Uterus (tissue), 2 donors: ENCODE measurements at regions not wholly inside any gene's neighbourhood (a gene's known extent, or its start where the extent isn't known, plus 50 kb on each side); places are given as distances from the start of the nearest gene placed in this dataset.

Experiments
- CTCF ChIP-seq, 4 experiments: fragments of 200-600 bp in 2 of 4; fragments of 450-650 bp in 2 of 4; sonication (generic) in 2 of 4; IDR thresholded peaks; one replicate each; pipeline ENCODE4 v1.5.1; 2016 to 2019; ENCODE audit warnings: antibody characterized with exemption in 4 of 4, mild to moderate bottlenecking in 2 of 4, moderate library complexity in 1 of 4
- POLR2A ChIP-seq, 2 donors: fragments of 450-650 bp; IDR thresholded peaks; one replicate each; pipeline ENCODE4 v1.6.1; 2016; ENCODE audit warnings: antibody characterized with exemption in 2 of 2, mild to moderate bottlenecking in 1 of 2, moderate library complexity in 1 of 2

- TF ChIP-seq CTCF (IDR thresholded peaks at IDR 0.05) (no peak), POLR2A (IDR thresholded peaks at IDR 0.05) (no peak)
Observed at GRCh38 chr6:139474145-139475108, 100.0 kb upstream of the CITED2 start.
